HG03280 (cell line): ENCODE measurements at regions not wholly inside any gene's neighbourhood (a gene's known extent, or its start where the extent isn't known, plus 50 kb on each side); places are given as distances from the start of the nearest gene placed in this dataset.

Experiments used
- ATAC-seq: cut with Tn5 transposase; IDR thresholded peaks from one replicate; pipeline ENCODE4 v1.9.1; 2021; ENCODE audit warnings: mild to moderate bottlenecking, moderate library complexity; ENCODE audit not compliant: unreplicated experiment

DNA sequence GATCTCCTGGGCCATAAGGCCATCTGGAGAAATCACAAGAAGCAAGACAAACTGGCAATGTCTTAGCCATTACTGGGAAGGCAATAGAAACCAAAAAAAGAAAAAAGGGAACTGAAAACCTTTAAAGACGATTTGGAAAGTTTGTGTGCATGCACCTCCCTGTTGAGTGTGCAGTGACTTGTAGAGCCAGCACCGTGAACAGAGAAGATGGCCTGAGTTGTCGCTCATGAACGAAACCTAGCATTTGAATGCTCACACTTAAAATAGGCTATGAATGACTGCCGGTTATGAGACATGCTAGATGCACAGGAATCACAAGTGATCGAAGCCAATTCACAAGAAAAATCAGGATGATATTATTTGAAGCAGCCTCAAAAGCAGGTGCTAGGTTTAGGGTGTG is 151.3 kb upstream of the ADO start:
- ATAC-seq, result peak; percentile 86

DNA sequence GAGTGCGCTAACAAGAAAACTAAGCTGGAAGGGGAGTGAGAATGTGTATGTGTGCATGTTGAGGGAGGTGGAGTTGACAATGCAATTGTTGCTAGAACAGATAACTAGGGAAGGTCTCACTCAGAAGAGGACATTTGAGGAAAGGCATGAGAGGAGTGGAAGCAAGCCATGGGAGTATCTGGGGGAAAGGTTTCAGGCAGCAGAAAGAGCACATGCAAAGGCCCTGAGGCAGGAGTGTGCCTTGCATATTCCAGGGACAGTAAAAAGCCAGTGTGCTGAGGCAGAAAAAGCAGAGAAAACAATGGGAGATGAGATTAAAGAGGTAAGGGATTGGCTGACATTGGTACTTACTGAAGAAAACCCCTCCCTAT is 149.6 kb upstream of the ADO start:
- ATAC-seq, result no peak

DNA sequence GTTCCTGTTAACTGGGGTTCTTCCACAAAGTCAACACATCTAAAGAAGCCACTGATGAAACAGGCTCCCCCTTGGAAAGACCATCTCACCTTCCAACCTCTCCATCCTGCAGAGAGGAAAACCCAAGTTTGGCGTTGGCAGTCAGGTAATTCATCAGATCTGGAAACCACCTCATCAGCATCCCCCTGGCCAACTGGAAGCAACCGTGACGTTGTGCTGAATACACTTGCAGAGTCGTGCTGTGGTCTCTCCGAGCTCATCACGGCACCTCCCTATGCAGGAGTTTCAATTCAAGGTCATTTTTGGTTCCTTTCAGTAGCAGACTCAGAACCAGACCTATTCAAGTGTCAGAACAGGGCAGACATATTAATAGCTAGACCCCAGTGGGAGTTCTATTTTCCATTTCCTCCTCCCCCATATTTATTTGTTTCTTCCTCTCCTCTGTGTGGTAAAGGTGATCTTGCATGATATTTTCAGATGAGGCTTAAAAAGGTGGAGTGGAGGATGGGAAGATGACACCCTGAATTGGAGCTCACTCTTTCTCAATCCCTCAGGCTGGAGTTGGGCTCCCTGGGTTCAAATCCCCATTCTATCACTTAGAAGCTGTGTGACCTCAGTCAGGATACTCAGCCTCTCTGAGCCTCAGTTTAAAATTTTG is 149.1 kb upstream of the ADO start:
- ATAC-seq, result peak; percentile 70

DNA sequence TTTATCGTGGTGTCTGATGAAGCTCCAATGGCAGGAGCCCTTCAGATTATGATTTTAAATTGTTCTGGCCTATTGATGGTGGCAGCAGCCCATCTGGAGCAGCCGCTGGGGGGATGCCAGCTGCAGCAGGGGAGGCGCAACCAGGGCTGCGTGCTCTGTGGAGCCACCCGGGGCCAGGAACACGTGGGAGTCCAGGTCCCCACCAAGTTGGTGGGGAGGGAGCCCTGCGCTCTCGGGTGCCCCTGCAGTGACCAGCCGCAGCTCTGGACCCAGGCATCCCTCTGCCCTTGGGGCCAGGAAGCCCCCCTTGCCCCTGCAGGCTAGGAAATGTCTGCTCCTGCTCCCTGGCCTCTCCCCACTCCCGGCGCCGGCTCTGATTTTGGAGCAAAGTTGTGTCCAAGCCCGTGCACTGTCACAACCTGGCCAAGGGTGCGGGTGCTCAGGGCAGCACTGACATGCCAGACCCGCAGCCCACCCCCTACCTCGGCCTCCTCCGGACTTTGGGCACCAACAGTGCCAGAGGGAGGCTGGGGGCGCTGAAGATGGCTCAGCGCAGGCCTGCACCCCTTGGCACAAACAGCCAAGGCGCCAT is 147.2 kb upstream of the ADO start:
- ATAC-seq, result no peak

DNA sequence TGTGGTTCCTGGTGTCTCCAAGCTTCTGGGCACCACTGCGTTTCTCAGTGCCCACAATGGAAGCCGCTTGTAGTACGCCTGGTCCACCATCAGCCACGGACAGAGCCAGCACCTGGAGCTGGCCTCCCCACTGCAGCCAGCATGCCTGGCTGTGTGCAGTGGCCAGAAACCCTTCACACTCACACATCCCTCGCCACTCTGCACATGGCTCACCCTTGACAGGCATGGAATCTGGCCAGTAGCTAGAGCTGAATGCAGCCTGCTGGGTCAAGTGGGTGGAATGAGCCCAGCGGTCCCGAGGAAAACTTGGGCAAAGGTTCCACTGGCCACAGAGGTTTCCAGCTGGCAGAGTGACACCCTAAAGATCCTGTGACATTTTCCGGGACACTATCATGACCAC is 146.0 kb upstream of the ADO start:
- no peak for ATAC-seq

DNA sequence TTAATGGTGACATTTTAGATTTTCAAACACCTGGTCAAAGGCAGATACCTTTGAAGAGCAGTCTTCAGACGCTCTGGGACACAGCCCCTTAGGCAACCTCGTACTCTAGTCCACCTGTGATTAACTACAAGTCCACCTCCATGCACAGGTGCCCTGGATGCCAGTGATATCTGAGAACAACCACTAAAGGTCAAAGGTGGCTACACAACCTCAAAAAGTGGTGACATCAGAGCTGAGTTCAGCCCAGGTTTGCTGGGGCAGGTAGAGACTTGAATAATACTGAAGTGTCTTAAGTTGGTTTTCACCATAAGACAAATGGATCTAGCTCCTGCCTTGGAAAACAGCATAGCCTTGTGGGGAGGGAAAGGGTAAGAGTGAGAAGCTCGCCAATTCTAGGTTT is 143.4 kb upstream of the ADO start:
- no peak for ATAC-seq

DNA sequence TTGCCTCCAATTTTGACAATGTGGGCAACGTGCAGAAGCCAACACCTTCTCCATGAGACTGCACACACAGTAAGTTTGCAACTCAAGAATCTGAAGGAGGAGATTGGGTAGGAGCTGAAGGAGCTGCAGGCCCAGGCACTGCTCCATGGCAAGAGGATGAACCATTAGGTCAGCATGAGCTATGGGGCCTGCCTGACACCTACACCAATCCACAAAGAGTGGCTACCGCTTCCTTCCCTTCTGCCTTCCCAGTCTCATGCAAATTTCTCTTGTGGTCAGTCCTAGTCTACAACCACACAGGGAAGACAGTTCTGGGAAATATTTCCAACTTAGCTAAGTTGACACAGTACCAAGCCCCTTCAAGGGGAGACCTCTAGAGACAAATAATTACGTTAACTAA is 142.0 kb upstream of the ADO start:
- no peak for ATAC-seq

DNA sequence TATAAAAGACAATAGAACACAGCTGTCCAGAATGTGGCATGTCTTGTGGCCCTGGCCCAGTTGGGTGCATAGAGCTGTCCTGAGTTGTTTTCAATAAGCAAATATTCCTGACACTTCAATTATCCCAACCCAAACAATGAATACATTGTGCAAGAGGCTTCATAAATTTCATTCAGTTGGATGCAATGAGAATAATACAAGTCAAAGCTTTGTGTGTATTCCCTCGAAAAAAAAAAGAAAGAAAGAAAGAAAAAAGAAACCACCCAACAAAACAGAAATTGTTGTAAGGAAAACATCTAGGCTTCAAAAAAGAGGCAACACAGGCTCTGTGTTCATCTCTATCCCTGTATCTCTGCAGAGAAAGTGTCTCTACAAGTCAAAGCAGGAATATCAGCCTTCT is 138.7 kb upstream of the ADO start:
- ATAC-seq, result no peak

DNA sequence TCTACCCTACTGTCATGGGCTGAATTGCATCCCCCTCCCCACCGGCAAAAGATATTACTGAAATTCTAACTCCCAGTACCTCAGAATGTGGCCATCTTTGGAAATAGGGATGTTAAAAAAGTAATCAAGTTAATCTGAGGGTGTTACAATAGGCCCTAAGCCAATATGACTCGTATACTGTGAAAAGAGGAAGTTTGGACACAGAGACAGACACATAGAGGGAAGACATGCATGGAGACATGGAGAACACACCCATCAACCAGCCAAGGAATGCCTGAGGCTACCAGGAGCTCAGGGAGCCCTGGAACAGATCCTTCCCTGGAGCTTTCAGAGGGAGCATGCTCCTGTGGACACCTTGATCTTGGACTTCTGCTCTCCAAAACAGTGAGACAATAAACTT is 138.2 kb upstream of the ADO start:
- no peak for ATAC-seq

DNA sequence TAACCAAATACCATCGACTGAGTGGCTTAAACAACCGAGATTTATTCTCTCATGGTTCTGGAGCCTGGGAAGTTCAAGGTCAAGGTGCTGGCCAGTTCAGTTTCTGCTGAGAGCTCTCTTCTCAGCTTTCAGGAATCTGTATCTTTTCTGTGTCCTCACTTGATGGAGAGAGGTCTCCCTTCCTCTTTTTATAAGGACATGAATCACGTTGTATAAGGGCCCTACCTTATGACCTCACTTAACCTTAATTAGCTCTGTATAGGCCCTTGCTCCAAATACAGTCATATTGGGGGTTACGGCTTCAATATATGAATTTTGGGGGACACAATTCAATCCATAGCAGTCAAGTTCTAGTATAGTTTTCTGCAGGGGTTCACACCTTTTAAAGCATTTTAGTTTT is 135.2 kb upstream of the ADO start:
- ATAC-seq, result no peak

DNA sequence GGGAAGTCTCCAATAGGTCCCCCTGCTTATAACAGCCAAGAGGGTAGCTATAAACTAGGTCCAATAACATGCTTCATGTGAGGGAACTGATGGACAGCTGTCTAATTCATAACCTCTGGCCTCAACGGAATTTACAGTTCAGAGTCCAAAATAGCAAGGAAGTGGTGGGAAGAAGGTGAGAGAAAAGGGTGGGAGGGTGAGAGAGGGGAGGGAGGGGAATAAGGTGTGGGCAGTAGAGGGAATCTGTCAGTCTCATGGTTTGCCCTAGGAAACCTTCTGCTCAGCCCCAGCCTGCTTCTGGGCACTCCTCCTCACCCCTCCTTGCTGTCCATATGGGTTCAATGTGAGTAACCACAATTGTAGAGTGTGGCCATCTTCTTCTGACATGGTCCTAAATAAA is 133.4 kb upstream of the ADO start:
- no peak for ATAC-seq

DNA sequence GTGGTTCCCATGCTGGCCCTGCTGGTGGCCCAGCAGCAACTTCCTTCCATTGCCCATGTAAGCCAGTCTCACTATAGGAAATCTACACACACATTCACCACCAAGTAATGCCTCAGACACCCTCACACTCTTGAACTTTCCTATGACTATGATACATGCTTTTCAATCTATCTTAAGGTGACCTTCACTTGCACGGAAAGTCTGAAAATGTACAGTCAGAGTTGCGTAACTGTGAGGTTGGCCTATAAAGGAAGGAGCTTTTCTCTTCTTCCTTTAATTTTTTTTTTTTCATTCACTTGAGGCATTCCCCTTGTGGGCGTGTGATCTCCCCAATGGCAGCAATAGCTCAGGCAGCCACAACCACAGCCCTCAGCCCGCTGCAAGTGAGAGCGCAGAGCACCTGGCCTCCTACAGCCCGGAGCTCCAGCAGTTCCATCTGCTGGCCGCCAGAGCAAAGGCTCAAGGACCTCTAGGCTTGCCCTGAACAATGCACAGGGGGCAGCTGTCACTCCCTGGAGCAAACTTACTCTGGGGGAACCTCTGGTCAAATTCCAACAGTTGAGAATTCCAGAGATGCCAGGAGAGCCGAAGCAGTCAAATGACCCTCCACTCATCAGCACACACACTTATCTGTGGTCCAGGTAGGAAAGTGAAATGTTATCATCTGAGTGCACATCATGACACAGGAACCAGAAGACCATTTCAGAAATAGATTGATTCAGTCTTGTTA is 123.1 kb upstream of the ADO start:
- peak; percentile 99 for ATAC-seq

DNA sequence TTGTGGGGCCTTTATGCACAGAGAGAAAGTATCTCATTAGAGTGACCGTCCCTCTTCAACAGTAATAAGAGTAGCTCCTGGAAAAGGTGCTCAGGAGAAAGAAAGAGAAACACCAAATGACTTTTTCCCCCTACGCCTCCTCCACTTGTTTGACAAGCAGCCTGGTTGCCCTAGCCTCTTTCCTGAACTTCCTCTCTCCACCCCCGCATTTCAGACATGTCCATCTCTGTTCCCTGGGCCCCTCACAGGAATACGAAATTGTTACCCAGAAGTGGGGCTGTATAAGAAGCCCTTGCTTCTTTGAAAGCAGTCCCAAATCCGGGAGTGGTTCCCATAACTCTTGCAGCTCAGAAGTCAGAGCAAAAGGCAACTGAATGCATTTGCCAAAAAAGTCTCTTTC is 119.6 kb upstream of the ADO start:
- no peak for ATAC-seq

DNA sequence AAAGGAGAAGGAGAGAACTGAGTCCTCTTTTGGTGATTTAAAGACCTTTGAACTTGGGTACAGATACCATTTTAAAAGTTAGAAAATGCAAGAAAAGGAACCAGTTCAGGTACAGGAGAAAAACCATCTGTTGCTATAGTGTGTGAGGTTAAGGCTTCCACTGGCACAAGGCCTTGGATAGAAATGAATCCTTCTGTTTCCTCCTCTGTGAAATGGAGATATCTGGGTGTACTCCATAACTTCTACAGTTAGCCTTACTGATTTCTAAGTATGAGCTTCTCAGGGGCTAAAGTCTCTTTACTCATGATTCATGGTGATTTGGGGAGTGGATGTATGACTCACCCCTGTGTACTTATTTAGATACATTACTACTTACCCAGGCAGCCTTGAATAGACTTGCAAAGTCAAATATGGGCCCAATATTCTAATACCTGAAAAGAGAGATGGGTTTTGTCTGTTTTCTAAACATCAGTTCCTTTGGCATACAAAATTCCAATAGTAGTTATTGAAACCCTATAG is 117.2 kb upstream of the ADO start:
- ATAC-seq, result no peak

DNA sequence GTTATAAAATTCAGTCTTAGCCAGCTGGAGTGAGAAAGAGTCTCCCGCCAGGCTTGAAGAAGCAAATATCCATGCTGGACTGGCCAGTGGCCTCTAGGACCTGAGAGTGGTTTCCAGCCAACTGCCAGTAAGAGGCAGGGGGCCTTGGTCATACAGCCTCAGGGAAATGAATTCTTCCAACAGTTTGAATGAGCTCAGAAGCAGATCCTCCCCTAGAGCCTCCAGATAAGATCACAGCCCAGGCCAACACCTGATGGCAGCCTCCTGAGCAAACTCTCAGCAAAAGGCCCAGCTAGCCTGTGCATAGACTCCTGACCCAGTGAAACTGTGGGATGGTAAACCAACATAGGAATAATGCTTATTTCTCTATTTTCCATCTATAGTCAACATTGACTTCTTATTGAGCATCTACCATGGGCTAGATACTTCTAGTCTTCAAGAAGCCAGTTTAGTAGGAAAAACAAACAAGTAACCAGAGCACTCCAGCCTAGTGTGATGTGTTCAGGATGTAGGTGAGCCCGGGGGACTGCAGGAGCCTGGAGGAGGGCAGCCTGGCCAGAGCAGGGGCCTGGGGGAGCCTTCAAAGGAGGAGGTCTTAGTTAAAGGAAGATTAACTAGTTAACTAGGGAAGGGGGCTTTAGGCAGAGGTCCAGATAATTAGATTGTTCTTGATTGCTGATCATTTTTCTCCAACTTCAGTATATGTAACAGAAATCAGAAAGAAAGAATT is 115.4 kb upstream of the ADO start:
- ATAC-seq, result no peak

DNA sequence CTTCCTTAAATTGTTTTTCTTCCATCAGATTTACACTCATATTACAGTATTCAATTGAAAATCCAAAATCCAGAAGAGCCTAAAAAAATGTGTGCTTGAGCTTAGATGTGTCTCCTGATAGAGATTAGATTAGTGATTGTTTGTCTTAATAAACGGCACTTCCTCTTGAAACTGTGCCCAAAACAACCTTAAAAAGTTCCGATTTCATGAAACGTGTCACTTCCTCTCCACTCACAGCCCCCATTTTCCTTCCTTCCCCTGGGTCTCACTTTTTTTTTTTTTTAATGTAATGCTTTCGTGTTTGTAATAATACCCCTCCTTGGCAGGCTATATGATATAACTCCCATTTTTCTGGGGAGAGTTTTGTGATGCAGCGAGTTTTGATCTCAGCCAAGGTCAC is 114.8 kb upstream of the ADO start:
- no peak for ATAC-seq

DNA sequence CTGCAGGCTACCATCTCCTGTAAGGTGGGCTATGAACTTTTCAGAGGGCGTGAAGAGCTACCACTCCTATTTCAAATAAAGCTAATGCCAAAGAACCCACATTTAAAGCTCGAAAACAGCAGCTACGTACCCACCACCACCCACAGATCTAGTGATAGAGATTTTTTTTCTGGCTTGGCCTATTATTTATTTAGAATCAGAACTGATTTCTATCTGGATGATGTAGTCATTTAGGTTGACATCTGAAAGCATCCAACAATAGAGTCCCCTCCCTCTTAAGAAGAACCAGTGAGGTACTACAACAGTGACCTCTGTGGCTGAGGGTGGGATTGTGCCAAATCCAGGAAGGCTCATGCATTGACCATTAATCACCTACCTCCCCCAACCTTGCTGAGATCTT is 113.8 kb upstream of the ADO start:
- no peak for ATAC-seq

DNA sequence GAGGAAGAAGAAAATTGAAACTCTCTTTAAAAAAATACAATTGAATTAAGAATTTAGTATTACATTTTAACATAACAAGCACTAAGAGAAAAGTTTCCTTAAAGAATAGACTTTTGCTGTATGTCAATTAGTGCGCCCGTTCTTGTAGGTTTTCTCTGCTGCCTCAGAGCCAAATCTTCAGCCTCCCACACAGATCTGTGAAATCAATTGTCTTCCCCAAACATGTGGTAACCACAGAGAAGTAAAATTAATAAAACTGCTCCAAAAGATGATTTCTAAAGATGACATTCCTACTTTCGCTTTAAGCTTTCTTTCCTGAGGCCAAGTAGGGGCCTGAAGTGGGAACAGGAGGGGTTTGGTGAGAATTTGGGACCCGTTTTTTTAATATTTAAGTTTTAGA is 113.2 kb upstream of the ADO start:
- no peak for ATAC-seq

DNA sequence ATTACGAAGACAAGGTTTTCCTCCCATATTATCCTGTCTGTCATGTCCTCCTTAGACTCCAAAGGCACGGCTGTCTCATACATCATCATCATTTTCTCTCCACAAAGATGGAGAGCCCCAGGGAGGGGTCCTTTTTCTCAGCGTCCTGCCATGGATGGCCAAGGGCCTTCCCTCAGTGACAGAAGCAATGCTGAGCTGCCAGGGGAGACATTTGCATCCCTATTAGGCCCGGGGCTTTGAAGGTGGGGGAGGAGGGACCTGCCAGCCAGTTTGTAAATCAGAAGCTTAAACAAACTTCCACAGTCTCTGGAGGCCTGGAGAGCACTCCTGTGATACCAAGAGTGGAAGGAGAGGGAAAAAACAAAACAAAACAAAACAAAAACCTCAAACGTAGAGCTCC is 112.4 kb upstream of the ADO start:
- no peak for ATAC-seq

DNA sequence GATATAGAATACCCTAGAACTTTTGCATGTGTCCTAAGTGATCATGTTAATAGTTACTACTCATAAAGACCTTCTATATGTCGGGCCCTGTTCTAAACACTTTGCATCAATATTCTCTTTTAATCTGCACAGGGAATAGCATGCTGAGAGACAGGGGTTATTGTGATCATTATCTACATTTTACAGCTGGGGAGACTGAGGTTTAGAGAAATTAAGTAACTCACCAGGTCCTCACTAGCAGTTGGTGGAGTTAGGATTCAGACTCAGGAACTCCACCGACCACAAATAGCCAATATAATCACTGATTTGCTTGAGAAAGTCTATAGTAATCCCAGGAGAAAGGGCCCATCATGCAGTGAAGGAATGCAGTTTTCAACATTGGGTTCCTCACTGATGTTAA is 111.2 kb upstream of the ADO start:
- no peak for ATAC-seq

DNA sequence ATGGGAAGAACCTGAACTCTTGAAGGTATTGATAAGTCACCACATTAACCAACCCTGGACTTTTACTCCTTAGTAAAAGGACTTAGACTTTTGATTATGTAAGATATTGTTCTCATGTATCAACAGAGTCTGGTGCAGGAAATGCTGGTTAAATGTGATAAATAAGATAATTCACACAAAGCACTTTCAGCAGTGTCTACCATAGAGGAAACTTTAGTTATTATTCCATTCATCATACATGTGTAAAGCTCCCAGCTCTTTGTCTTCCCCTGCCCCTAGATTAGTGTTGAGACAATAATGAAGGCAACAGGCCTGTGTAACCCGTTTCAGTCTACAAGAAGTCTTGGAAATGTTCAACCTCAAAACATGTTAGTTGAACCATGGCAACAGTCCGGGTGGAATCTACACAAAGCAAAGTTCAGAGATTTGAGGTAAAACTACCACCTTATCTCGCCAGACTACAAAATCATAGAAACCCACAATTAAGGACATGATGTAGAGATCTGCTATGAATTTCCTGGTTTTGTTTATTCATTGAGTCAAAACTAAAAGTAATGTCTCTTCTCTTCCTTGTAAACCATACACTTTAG is 109.9 kb upstream of the ADO start:
- ATAC-seq, result no peak
